ENCODE measurements at regions not wholly inside any gene's neighbourhood (a gene's known extent, or its start where the extent isn't known, plus 50 kb on each side); places are given as distances from the start of the nearest gene placed in this dataset.

GRCh38 chr1:216849146-216849545 lies 125.9 kb upstream of the ESRRG start:
- TF ChIP-seq POLR2A (IDR thresholded peaks at IDR 0.05) (no peak), CTCF (IDR thresholded peaks at IDR 0.05) (no peak)
- WGBS, 2 donors = 84% methylated on average over 4 of the region's 4 CpGs
- Histone ChIP-seq H3K27me3 (no peaks in the 10 kb centered on the region), H3K9me3 (no peaks in the 10 kb centered on the region), H3K4me1 (peaks cover 0 to 9% of the 10 kb centered on the region in 2 donors), H3K36me3 (no peaks in the 10 kb centered on the region), H3K4me3 (replicated peaks in 1 of 3) (no peak overlapping the region), H3K27ac (no peak overlapping the region)
- no peak for DNase-seq
- intact Hi-C loops (cut with DNase I) = no loop called here

GRCh38 chr1:216847397-216848036 lies 124.3 kb upstream of the ESRRG start:
- Histone ChIP-seq H3K9me3 (no peaks in the 10 kb centered on the region), H3K27me3 (no peaks in the 10 kb centered on the region), H3K36me3 (no peaks in the 10 kb centered on the region), H3K4me1 (peaks cover 0 to 9% of the 10 kb centered on the region in 2 donors), H3K27ac (no peak overlapping the region), H3K4me3 (replicated peaks in 1 of 3) (no peak overlapping the region)
- intact Hi-C loops (cut with DNase I) = no loop called here
- no peak for TF ChIP-seq CTCF (IDR thresholded peaks at IDR 0.05)
- no peak for TF ChIP-seq POLR2A (IDR thresholded peaks at IDR 0.05)
- DNase-seq = no peak
- WGBS, 2 donors = 86 to 90% methylated on average over 6 of the region's 6 CpGs

- H3K36me3 ChIP-seq = no peaks in the 10 kb centered on the region
- WGBS, 2 donors = 91 to 93% methylated on average over 4 of the region's 4 CpGs
- intact Hi-C loops (cut with DNase I) = no loop called here
- DNase-seq = no peak
- no peak overlapping the region for H3K27ac ChIP-seq
- peaks cover 0 to 9% of the 10 kb centered on the region in 2 donors for H3K4me1 ChIP-seq
- no peaks in the 10 kb centered on the region for H3K27me3 ChIP-seq
- no peaks in the 10 kb centered on the region for H3K9me3 ChIP-seq
- no peak overlapping the region for H3K4me3 ChIP-seq (replicated peaks in 1 of 3)
- TF ChIP-seq POLR2A (IDR thresholded peaks at IDR 0.05) = no peak
- no peak for TF ChIP-seq CTCF (IDR thresholded peaks at IDR 0.05)
Observed at GRCh38 chr1:216846339-216846738, 123.1 kb upstream of the ESRRG start.

- no peaks in the 10 kb centered on the region for H3K27me3 ChIP-seq
- TF ChIP-seq POLR2A (IDR thresholded peaks at IDR 0.05) = no peak
- no peak for TF ChIP-seq CTCF (IDR thresholded peaks at IDR 0.05)
- DNase-seq = no peak
- H3K4me1 ChIP-seq = peaks cover 0 to 9% of the 10 kb centered on the region in 2 donors
- intact Hi-C loops (cut with DNase I) = no loop called here
- no peaks in the 10 kb centered on the region for H3K9me3 ChIP-seq
- no peaks in the 10 kb centered on the region for H3K36me3 ChIP-seq
- no peak overlapping the region for H3K27ac ChIP-seq
- no peak overlapping the region for H3K4me3 ChIP-seq (replicated peaks in 1 of 3)
- whole genome bisulfite sequencing, 2 donors = 95 to 97% methylated on average over 5 of the region's 5 CpGs
Observed at GRCh38 chr1:216843409-216843808, 120.2 kb upstream of the ESRRG start.

GRCh38 chr1:216841165-216841564 lies 117.9 kb upstream of the ESRRG start:
- no peaks in the 10 kb centered on the region for H3K27me3 ChIP-seq

More at GRCh38 chr1:216841165-216841564, 117.9 kb upstream of the ESRRG start:
- H3K27ac ChIP-seq = no peak overlapping the region
- H3K36me3 ChIP-seq = no peaks in the 10 kb centered on the region
- H3K9me3 ChIP-seq = no peaks in the 10 kb centered on the region
- no peak for DNase-seq
- H3K4me1 ChIP-seq = peaks cover 0 to 9% of the 10 kb centered on the region in 2 donors
- WGBS, 2 donors = 77% methylated on average over 3 of the region's 3 CpGs
- intact Hi-C loops (cut with DNase I) = no loop called here
- TF ChIP-seq POLR2A (IDR thresholded peaks at IDR 0.05) (no peak), CTCF (IDR thresholded peaks at IDR 0.05) (no peak)
- H3K4me3 ChIP-seq (replicated peaks in 1 of 3) = no peak overlapping the region
